HG03060 (cell line): ENCODE measurements at regions not wholly inside any gene's neighbourhood (a gene's known extent, or its start where the extent isn't known, plus 50 kb on each side); places are given as distances from the start of the nearest gene placed in this dataset.
A peak's percentile ranks its signal among the peaks of the same experiment; 100 is the strongest.
"Not testable (repeated sequence)": the region's sequence is repeated elsewhere in the genome, so short reads cannot be mapped to it uniquely, and the experiment has no call there.

Source experiments
- ATAC-seq: cut with Tn5 transposase; IDR thresholded peaks from one replicate; pipeline ENCODE4 v1.9.1; 2021; ENCODE audit warnings: low read depth, moderate number of reproducible peaks; ENCODE audit not compliant: unreplicated experiment

GRCh38 chr13:66154976-66155375 lies 1075.2 kb downstream of the PCDH9 start:
- no peak for ATAC-seq

DNA sequence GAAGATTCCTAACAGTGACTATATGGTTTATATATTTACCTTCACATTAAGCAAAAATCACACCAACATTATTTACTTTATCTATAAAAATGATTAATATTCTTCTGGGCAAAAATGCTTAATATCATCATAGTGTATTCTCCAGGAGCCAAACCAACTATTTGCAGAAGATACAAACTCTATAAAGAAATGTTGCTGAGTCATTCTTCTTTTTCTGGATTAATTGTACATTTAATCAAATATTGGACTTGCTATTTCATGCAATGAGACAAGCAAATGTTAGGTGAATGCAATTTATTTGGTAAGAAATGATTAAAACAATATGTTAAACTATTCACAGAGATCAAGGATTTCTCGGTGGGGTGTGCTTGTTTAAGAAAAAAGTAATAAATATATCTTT lies 1075.8 kb downstream of the PCDH9 start:
- ATAC-seq, result no peak

GRCh38 chr13:66152596-66152995 lies 1077.5 kb downstream of the PCDH9 start:
- ATAC-seq, result no peak

- not testable (repeated sequence) for ATAC-seq
Observed at GRCh38 chr13:66144357-66144756, 1085.8 kb downstream of the PCDH9 start.

- ATAC-seq, result no peak
Observed at GRCh38 chr13:66139701-66140100, 1090.4 kb downstream of the PCDH9 start.

DNA sequence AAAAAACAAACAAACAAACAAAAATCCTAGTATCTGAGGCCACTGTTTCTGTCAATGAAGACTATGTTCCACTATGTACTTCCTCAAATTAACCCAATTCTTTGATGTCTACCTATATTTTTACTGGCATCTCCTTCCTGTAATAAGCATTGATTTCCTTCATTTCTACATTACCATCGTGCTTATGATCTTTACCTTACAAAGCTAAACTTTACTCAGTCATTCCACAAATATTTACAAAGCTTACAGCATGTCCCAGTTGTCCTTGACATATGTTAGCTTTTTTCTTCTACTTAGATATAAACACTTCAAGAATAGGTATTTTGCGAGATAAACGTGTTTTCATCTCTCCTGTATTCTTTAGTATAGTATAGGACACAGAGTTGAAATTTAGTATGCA lies 1090.9 kb downstream of the PCDH9 start:
- ATAC-seq, result no peak

GRCh38 chr13:66138172-66138811 lies 1091.8 kb downstream of the PCDH9 start:
- peak; percentile 79 for ATAC-seq

- no peak for ATAC-seq
Observed at GRCh38 chr13:66137384-66137783, 1092.8 kb downstream of the PCDH9 start.

GRCh38 chr13:66128692-66129269 lies 1101.4 kb downstream of the PCDH9 start:
- no peak for ATAC-seq

DNA sequence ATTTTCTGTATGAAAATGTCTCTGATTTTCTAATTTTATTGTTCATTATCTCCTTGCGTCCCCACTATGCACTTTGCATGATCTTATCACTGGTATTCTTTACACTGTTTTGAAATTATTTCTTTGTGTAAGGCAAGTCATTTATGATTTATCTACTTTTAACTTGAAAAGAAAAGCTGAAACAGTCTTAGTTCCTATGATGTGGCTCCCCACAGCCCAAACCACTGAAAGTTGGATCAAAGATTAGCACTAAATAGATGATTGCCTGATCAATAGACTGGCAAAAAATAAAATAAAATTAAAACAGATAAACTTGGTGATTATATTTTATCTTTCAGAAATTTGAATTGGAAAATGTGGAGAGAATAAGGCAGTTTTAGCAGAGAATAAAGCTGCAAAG lies 1101.9 kb downstream of the PCDH9 start:
- ATAC-seq, result no peak

- no peak for ATAC-seq
Observed at GRCh38 chr13:66117563-66117962, 1112.6 kb downstream of the PCDH9 start.

DNA sequence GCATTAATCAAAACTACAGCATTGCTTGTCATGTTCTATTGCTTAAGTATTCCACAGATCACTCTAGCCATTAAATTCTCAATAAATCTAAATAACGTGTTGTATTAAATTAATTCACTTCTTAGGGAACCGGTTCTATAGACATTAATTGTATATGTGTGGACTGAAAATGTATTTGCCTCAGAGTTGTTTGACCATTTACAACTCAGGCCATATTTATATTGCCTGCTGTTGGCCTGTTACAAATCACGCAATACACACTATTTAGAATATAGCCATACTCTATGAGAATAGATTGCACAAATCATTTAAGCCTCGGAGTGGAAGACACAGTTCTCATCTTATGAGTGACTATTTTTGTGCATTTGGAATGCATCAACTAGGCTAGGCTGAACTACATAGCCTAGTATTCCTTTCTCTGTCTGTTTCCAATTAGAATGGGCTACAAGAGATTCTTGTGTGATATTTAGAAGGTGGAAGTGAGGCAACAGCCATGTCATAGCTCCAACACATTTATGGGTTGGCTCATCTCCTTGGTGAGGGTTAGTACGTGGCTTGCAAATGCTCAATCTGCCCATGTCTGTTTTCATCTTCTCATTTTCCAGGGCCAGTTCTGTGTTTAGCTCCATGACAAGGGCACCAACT lies 1116.1 kb downstream of the PCDH9 start:
- ATAC-seq, result no peak

GRCh38 chr13:66111628-66112027 lies 1118.5 kb downstream of the PCDH9 start:
- no peak for ATAC-seq

DNA sequence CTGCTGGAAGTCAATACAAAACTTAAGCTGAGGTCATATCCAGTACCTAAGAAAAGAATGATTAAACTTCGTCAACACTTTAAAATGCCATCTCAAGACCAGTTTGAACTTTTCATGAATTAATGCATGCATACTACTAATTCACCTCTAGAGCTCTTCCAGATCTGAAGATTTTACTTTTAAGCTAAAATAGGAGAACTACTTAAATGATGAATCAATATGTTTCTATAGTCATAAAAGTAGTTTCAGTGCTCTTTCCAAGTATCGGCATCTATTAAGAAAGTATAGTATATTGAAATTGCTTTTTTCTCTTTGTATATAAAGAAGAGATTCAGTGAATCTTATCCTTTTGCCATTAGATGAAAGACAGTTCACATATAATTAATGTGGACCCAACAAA lies 1123.9 kb downstream of the PCDH9 start:
- ATAC-seq, result no peak

DNA sequence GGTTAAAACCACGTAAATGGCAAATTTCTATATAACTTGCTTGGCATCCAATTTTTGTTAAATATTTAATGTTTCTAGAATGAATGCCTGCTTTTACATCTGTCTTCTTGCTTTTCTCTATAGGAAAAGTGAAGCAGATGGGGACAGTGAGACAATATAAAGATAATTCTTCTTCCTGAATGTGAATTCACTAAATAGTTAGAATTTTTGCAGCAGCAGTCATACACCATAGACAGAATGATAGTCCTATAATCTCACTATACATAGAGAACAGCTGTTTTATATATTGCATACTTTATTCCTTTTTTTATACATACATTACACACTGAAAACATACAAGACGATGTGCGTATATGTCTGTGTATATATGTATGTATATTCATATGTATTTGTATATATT lies 1127.3 kb downstream of the PCDH9 start:
- ATAC-seq, result no peak

DNA sequence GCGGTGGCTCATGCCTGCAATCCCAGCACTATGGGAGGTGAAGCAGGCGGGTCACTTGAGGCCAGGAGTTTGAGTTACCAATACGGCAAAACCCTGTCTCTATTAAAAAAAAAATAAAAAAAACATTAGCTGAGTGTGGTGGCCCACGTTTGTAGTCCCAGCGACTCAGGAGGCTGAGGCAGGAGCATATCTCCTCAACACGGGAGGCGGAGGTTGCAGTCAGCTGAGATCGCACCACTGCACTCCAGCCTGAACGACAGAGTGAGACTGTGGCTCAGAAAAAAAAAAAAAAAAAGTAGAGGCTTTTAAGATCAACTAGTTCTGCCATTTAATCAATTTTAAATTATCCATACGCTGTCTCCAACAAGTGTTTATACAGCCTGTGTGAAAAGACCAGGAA lies 1130.3 kb downstream of the PCDH9 start:
- no peak for ATAC-seq

DNA sequence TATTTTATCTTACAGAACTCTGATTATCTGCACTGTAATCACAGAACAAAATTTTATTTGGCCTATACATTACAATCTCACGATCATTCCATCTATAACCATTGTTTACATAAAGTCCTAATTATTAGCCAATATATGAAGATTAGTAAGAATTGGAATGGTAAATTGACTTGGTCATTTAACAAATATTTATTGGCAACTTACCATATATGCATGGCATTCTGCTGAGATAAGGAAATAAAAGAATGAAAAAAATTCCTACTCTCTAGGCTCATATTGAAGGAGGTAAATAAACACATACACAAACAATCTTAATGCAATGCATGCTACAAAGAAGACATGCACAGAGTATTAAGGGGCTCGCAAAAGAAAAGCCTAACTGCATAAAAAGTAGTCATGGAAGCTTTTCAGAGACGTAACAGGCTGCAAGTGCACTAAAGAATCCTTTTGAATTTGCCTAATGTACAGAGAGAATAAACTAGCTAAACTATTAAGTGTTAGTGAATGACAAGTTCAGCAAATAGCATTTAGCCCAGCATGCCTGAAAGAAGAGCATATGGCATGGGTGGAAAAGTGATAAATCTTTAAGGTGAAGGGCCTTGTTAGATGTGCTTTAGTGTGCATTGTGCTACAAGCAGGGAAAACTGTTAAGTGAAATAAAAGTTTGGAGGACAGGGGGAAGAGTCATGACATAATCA lies 1131.1 kb downstream of the PCDH9 start:
- ATAC-seq, result no peak

- ATAC-seq, result no peak
Observed at GRCh38 chr13:66089711-66090110, 1140.4 kb downstream of the PCDH9 start.

- ATAC-seq, result no peak
Observed at GRCh38 chr13:66087269-66087710, 1142.8 kb downstream of the PCDH9 start.

- no peak for ATAC-seq
Observed at GRCh38 chr13:66077132-66077689, 1152.9 kb downstream of the PCDH9 start.

DNA sequence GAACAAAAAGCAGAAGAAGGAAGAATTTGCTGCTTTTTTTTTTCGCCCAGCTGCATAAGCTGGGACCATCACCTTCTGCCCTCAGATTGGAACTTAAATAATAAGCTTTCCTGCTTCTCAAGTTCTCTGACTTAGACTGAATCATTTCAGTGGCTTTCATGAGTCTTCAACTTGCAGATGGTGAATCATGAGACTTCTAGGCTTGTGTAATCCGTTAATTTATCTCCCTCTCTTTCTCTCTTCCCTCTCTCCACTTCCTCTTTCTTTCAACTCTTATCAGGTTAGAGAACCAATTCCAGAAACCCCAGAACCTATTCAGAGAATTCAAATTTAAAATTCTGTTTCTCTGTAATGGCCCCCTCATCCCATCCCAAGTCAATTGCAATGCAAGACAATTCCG lies 1153.7 kb downstream of the PCDH9 start:
- ATAC-seq, result no peak
